Activated CD4-positive, alpha-beta T cell treated with anti-CD3 and anti-CD28 coated beads for 36 hours (primary cell): ENCODE measurements at regions not wholly inside any gene's neighbourhood (a gene's known extent, or its start where the extent isn't known, plus 50 kb on each side); places are given as distances from the start of the nearest gene placed in this dataset.

Experiments
- ATAC-seq: fragments of 200-7000 bp; cut with Tn5 transposase; one replicate; pipeline ENCODE4 v1.10.0; 2021; ENCODE audit warnings: mild to moderate bottlenecking, moderate library complexity
- CTCF ChIA-PET: fragments of 350-600 bp; sonication (Branson Sonifier 250); formaldehyde crosslinking; loops from one replicate; lab custom pipeline; 2021; ENCODE audit warnings: antibody characterized with exemption; lab: Charles Lee
- POLR2A ChIA-PET: fragments of 350-600 bp; sonication (Branson Sonifier 250); formaldehyde crosslinking; loops from one replicate; lab custom pipeline; 2021; ENCODE audit warnings: antibody characterized with exemption, inconsistent platforms; lab: Charles Lee
- DNase-seq: peaks from one replicate; pipeline ENCODE4 v3.0.0-alpha.2; 2020
- H3K27ac Mint-ChIP-seq: one replicate; pipeline ENCODE4 v1.8.0; 2021; ENCODE audit warnings: mixed read lengths
- H3K27me3 Mint-ChIP-seq: one replicate; pipeline ENCODE4 v1.8.0; 2021; ENCODE audit warnings: mixed read lengths
- H3K36me3 Mint-ChIP-seq: one replicate; pipeline ENCODE4 v1.8.0; 2021; ENCODE audit warnings: low read depth, mixed read lengths
- H3K4me1 Mint-ChIP-seq: one replicate; pipeline ENCODE4 v1.8.0; 2021; ENCODE audit warnings: mixed read lengths
- H3K4me3 Mint-ChIP-seq: one replicate; pipeline ENCODE4 v1.8.0; 2021; ENCODE audit warnings: mild to moderate bottlenecking, moderate library complexity, mixed read lengths
- H3K9me3 Mint-ChIP-seq: one replicate; pipeline ENCODE4 v1.8.0; 2021; ENCODE audit warnings: low read depth, mixed read lengths
- intact Hi-C, 2 experiments: fragments of 100-400 bp; cut with DNase I in 1 of 2; cut with micrococcal nuclease in 1 of 2; formaldehyde crosslinking; loops; one replicate each; pipeline versions ENCODE4 v1.14.2 to v1.15.1; 2022 to 2024; cut with DNase I, micrococcal nuclease

GRCh38 chr9:81512641-81513040 lies 176.7 kb downstream of the TLE1 start:
- Mint-ChIP-seq H3K4me3 (no peak overlapping the region), H3K9me3 (peaks cover 3% of the 10 kb centered on the region), H3K36me3 (no peaks in the 10 kb centered on the region), H3K4me1 (no peaks in the 10 kb centered on the region), H3K27me3 (no peaks in the 10 kb centered on the region), H3K27ac (no peak overlapping the region)
- intact Hi-C loops: no loop called here
- ATAC-seq (no peak), DNase-seq (no peak)
- CTCF ChIA-PET: no interaction called here
- POLR2A ChIA-PET: no interaction called here

- H3K27me3 Mint-ChIP-seq: no peaks in the 10 kb centered on the region
- H3K27ac Mint-ChIP-seq: no peak overlapping the region
- peaks cover 3% of the 10 kb centered on the region for H3K9me3 Mint-ChIP-seq
- ATAC-seq (no peak), DNase-seq (no peak)
- no peaks in the 10 kb centered on the region for H3K4me1 Mint-ChIP-seq
- no peaks in the 10 kb centered on the region for H3K36me3 Mint-ChIP-seq
- CTCF ChIA-PET: interaction anchor here (0.5 kb wide), 1 partner anchor 988 kb away, joined by 3 read pairs; no protein-coding TSS in a partner anchor
- POLR2A ChIA-PET: no interaction called here
- intact Hi-C loops: no loop called here
- H3K4me3 Mint-ChIP-seq: no peak overlapping the region
These were observed 180.9 kb downstream of the TLE1 start for GRCh38 chr9:81508476-81508875.

- POLR2A ChIA-PET: no interaction called here
- Mint-ChIP-seq H3K27me3 (no peaks in the 10 kb centered on the region), H3K4me1 (no peaks in the 10 kb centered on the region), H3K36me3 (no peaks in the 10 kb centered on the region), H3K9me3 (peaks cover 3% of the 10 kb centered on the region), H3K4me3 (no peak overlapping the region), H3K27ac (no peak overlapping the region)
- ATAC-seq (no peak), DNase-seq (no peak)
- intact Hi-C loops: no loop called here
- CTCF ChIA-PET: no interaction called here
These were observed 182.1 kb downstream of the TLE1 start for GRCh38 chr9:81506941-81507864.

- ATAC-seq (no peak), DNase-seq (no peak)
- Mint-ChIP-seq H3K9me3 (no peaks in the 10 kb centered on the region), H3K4me1 (no peaks in the 10 kb centered on the region), H3K4me3 (no peak overlapping the region), H3K36me3 (no peaks in the 10 kb centered on the region), H3K27ac (no peak overlapping the region), H3K27me3 (no peaks in the 10 kb centered on the region)
- POLR2A ChIA-PET: no interaction called here
- CTCF ChIA-PET: no interaction called here
- intact Hi-C loops: no loop called here
These were observed 189.8 kb downstream of the TLE1 start for GRCh38 chr9:81499594-81499993.

- ATAC-seq (no peak), DNase-seq (no peak)
- no peak overlapping the region for H3K27ac Mint-ChIP-seq
- POLR2A ChIA-PET: no interaction called here
- H3K9me3 Mint-ChIP-seq: no peaks in the 10 kb centered on the region
- H3K4me3 Mint-ChIP-seq: no peak overlapping the region
- H3K4me1 Mint-ChIP-seq: no peaks in the 10 kb centered on the region
- intact Hi-C loops: no loop called here
- CTCF ChIA-PET: no interaction called here
- H3K36me3 Mint-ChIP-seq: no peaks in the 10 kb centered on the region
- no peaks in the 10 kb centered on the region for H3K27me3 Mint-ChIP-seq
These were observed 190.3 kb downstream of the TLE1 start for GRCh38 chr9:81499021-81499454.

- no peaks in the 10 kb centered on the region for H3K9me3 Mint-ChIP-seq
- H3K4me3 Mint-ChIP-seq: no peak overlapping the region
- DNase-seq: no peak
- no peak for ATAC-seq
- POLR2A ChIA-PET: no interaction called here
- H3K27me3 Mint-ChIP-seq: no peaks in the 10 kb centered on the region
- no peak overlapping the region for H3K27ac Mint-ChIP-seq
- H3K36me3 Mint-ChIP-seq: no peaks in the 10 kb centered on the region
- intact Hi-C loops: no loop called here
- CTCF ChIA-PET: no interaction called here
- no peaks in the 10 kb centered on the region for H3K4me1 Mint-ChIP-seq
These were observed 190.8 kb downstream of the TLE1 start for GRCh38 chr9:81498576-81498975.

GRCh38 chr9:81497091-81497490 lies 192.3 kb downstream of the TLE1 start:
- ATAC-seq (no peak), DNase-seq (no peak)
- CTCF ChIA-PET: no interaction called here
- H3K36me3 Mint-ChIP-seq: no peaks in the 10 kb centered on the region
- no peaks in the 10 kb centered on the region for H3K4me1 Mint-ChIP-seq
- intact Hi-C loops: no loop called here
- H3K9me3 Mint-ChIP-seq: no peaks in the 10 kb centered on the region
- POLR2A ChIA-PET: no interaction called here
- no peak overlapping the region for H3K4me3 Mint-ChIP-seq
- H3K27me3 Mint-ChIP-seq: no peaks in the 10 kb centered on the region
- H3K27ac Mint-ChIP-seq: no peak overlapping the region

GRCh38 chr9:81492710-81493447 lies 196.5 kb downstream of the TLE1 start:
- POLR2A ChIA-PET: no interaction called here
- H3K9me3 Mint-ChIP-seq: no peaks in the 10 kb centered on the region
- H3K4me1 Mint-ChIP-seq: no peaks in the 10 kb centered on the region

GRCh38 chr9:81490605-81491331 lies 198.6 kb downstream of the TLE1 start:
- ATAC-seq (no peak), DNase-seq (no peak)
- no peaks in the 10 kb centered on the region for H3K4me1 Mint-ChIP-seq
- H3K27me3 Mint-ChIP-seq: no peaks in the 10 kb centered on the region
- H3K27ac Mint-ChIP-seq: no peak overlapping the region
- ChIA-PET CTCF (no interaction called here), POLR2A (no interaction called here)
- H3K9me3 Mint-ChIP-seq: no peaks in the 10 kb centered on the region
- no peaks in the 10 kb centered on the region for H3K36me3 Mint-ChIP-seq
- H3K4me3 Mint-ChIP-seq: no peak overlapping the region
- intact Hi-C loops: no loop called here

More at GRCh38 chr9:81492710-81493447, 196.5 kb downstream of the TLE1 start:
- ATAC-seq (no peak), DNase-seq (no peak)
- CTCF ChIA-PET: no interaction called here
- H3K27ac Mint-ChIP-seq: no peak overlapping the region
- intact Hi-C loops: no loop called here
- H3K4me3 Mint-ChIP-seq: no peak overlapping the region
- H3K36me3 Mint-ChIP-seq: no peaks in the 10 kb centered on the region
- no peaks in the 10 kb centered on the region for H3K27me3 Mint-ChIP-seq

- Mint-ChIP-seq H3K9me3 (no peaks in the 10 kb centered on the region), H3K27ac (no peak overlapping the region), H3K4me3 (no peak overlapping the region), H3K27me3 (no peaks in the 10 kb centered on the region), H3K36me3 (no peaks in the 10 kb centered on the region), H3K4me1 (no peaks in the 10 kb centered on the region)
- POLR2A ChIA-PET: no interaction called here
- DNase-seq (no peak), ATAC-seq (no peak)
- CTCF ChIA-PET: no interaction called here
- intact Hi-C loops: no loop called here
These were observed 200.3 kb downstream of the TLE1 start for GRCh38 chr9:81489046-81489445.

- ChIA-PET POLR2A (no interaction called here), CTCF (no interaction called here)
- H3K27ac Mint-ChIP-seq: no peak overlapping the region
- no peaks in the 10 kb centered on the region for H3K36me3 Mint-ChIP-seq
- no peaks in the 10 kb centered on the region for H3K27me3 Mint-ChIP-seq
- intact Hi-C loops: no loop called here
- ATAC-seq: no peak
- H3K4me3 Mint-ChIP-seq: no peak overlapping the region
- peaks cover 2% of the 10 kb centered on the region for H3K9me3 Mint-ChIP-seq
- H3K4me1 Mint-ChIP-seq: no peaks in the 10 kb centered on the region
- no peak for DNase-seq
These were observed 208.3 kb downstream of the TLE1 start for GRCh38 chr9:81480828-81481604.
